Activated naive CD8-positive, alpha-beta T cell (primary cell): ENCODE measurements at regions not wholly inside any gene's neighbourhood (a gene's known extent, or its start where the extent isn't known, plus 50 kb on each side); places are given as distances from the start of the nearest gene placed in this dataset.

Experiments
- H3K27ac Mint-ChIP-seq: one replicate; pipeline ENCODE4 v1.8.0; 2021; ENCODE audit warnings: mixed read lengths
- H3K27me3 Mint-ChIP-seq: one replicate; pipeline ENCODE4 v1.8.0; 2021; ENCODE audit warnings: mixed read lengths
- H3K36me3 Mint-ChIP-seq: one replicate; pipeline ENCODE4 v1.8.0; 2021; ENCODE audit warnings: mixed read lengths
- H3K4me1 Mint-ChIP-seq: one replicate; pipeline ENCODE4 v1.8.0; 2021; ENCODE audit warnings: low read depth, mixed read lengths
- H3K4me3 Mint-ChIP-seq: one replicate; pipeline ENCODE4 v1.8.0; 2021; ENCODE audit warnings: mild to moderate bottlenecking, mixed read lengths
- H3K9me3 Mint-ChIP-seq: one replicate; pipeline ENCODE4 v1.8.0; 2021; ENCODE audit warnings: low read depth, mixed read lengths

- Mint-ChIP-seq H3K36me3 (peaks cover 12% of the 10 kb centered on the region), H3K4me3 (no peak overlapping the region), H3K9me3 (no peaks in the 10 kb centered on the region), H3K4me1 (no peaks in the 10 kb centered on the region), H3K27ac (no peak overlapping the region), H3K27me3 (no peaks in the 10 kb centered on the region)
Observed at GRCh38 chr17:63378411-63379375, 67.4 kb downstream of the CYB561 start.

GRCh38 chr17:63379636-63380035, 66.5 kb downstream of the CYB561 start:
- Mint-ChIP-seq H3K27ac (no peak overlapping the region), H3K4me3 (no peak overlapping the region), H3K36me3 (peaks cover 12% of the 10 kb centered on the region), H3K9me3 (no peaks in the 10 kb centered on the region), H3K4me1 (no peaks in the 10 kb centered on the region), H3K27me3 (no peaks in the 10 kb centered on the region)

GRCh38 chr17:63381101-63381729, 64.9 kb downstream of the CYB561 start:
- no peaks in the 10 kb centered on the region for H3K9me3 Mint-ChIP-seq
- H3K36me3 Mint-ChIP-seq: peaks cover 12% of the 10 kb centered on the region
- no peak overlapping the region for H3K4me3 Mint-ChIP-seq
- H3K4me1 Mint-ChIP-seq: no peaks in the 10 kb centered on the region
- no peak overlapping the region for H3K27ac Mint-ChIP-seq
- no peaks in the 10 kb centered on the region for H3K27me3 Mint-ChIP-seq

- no peak overlapping the region for H3K4me3 Mint-ChIP-seq
- peaks cover 12% of the 10 kb centered on the region for H3K36me3 Mint-ChIP-seq
- H3K4me1 Mint-ChIP-seq: no peaks in the 10 kb centered on the region
- no peaks in the 10 kb centered on the region for H3K9me3 Mint-ChIP-seq
- no peaks in the 10 kb centered on the region for H3K27me3 Mint-ChIP-seq
- no peak overlapping the region for H3K27ac Mint-ChIP-seq
Observed at GRCh38 chr17:63382136-63382535, 64.0 kb downstream of the CYB561 start.
